ENCODE measurements at regions not wholly inside any gene's neighbourhood (a gene's known extent, or its start where the extent isn't known, plus 50 kb on each side); places are given as distances from the start of the nearest gene placed in this dataset.

GRCh38 chr3:194206320-194206719 is 70.4 kb downstream of the HES1 start:
- no peak for DNase-seq
- CTCF ChIA-PET: no interaction called here
- H3K9me3 Mint-ChIP-seq: no peaks in the 10 kb centered on the region
- H3K4me3 Mint-ChIP-seq: no peak overlapping the region
- no peak overlapping the region for H3K27ac Mint-ChIP-seq
- peaks cover 25% of the 10 kb centered on the region for H3K27me3 Mint-ChIP-seq
- H3K36me3 Mint-ChIP-seq (ENCODE audit: low read depth): no peaks in the 10 kb centered on the region
- TF ChIP-seq, protein P1, sequence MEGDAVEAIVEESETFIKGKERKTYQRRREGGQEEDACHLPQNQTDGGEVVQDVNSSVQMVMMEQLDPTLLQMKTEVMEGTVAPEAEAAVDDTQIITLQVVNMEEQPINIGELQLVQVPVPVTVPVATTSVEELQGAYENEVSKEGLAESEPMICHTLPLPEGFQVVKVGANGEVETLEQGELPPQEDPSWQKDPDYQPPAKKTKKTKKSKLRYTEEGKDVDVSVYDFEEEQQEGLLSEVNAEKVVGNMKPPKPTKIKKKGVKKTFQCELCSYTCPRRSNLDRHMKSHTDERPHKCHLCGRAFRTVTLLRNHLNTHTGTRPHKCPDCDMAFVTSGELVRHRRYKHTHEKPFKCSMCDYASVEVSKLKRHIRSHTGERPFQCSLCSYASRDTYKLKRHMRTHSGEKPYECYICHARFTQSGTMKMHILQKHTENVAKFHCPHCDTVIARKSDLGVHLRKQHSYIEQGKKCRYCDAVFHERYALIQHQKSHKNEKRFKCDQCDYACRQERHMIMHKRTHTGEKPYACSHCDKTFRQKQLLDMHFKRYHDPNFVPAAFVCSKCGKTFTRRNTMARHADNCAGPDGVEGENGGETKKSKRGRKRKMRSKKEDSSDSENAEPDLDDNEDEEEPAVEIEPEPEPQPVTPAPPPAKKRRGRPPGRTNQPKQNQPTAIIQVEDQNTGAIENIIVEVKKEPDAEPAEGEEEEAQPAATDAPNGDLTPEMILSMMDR (IDR thresholded peaks at IDR 0.05): no peak
- ATAC-seq (ENCODE audit: low read depth): no peak
- H3K4me1 Mint-ChIP-seq: peaks cover 26% of the 10 kb centered on the region
- POLR2A ChIA-PET: interaction anchor here (1.0 kb wide), 1 partner anchor 101 kb away, joined by 3 read pairs; no protein-coding TSS in a partner anchor
- intact Hi-C loops (cut with micrococcal nuclease): no loop called here

- CTCF ChIA-PET: no interaction called here
These were observed 72.8 kb downstream of the HES1 start for GRCh38 chr3:194208709-194209108.

DNA sequence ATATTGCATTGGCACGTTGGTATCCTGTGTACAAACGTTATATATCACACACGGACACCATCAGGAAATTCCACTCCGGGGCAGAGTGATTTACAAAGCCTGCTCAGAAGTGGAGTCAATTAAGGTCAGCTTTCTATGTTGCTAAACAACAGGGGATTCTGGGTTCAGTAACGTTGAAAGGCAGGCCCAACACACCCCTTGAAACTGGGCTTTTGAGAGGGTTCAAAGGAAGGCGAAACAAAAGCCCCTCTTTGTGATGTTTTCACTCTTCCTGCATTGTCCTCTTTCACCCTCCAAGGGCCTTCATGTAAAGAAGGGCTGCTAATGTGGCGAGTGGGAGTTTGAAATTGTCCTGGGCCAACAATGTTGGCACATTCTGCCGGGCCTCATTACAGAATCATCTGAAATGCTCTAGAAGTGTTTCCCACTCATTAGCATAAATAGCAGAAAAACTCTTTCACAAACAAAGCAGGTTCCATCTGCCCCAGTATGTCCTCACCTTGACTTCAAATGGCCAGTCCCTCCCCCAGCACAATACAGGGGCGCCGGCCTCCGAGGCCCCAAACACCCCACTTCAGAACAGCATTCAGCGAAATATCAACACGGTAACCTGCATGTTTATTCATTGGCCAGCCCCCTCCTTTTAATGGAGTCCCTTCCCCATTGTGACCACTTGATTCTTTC is 76.4 kb downstream of the HES1 start:
- ChIA-PET POLR2A (no interaction called here), CTCF (no interaction called here)
- Mint-ChIP-seq H3K9me3 (no peaks in the 10 kb centered on the region), H3K4me3 (no peak overlapping the region), H3K27ac (no peak overlapping the region), H3K36me3 (ENCODE audit: low read depth) (no peaks in the 10 kb centered on the region), H3K27me3 (peaks cover 20% of the 10 kb centered on the region), H3K4me1 (no peaks in the 10 kb centered on the region)
- intact Hi-C loops (cut with micrococcal nuclease): no loop called here
- TF ChIP-seq, protein P1 (IDR thresholded peaks at IDR 0.05): no peak
- DNase-seq (no peak), ATAC-seq (ENCODE audit: low read depth) (no peak)

More at GRCh38 chr3:194208709-194209108, 72.8 kb downstream of the HES1 start:
- peaks cover 24% of the 10 kb centered on the region for H3K27me3 Mint-ChIP-seq
- TF ChIP-seq, protein P1 (IDR thresholded peaks at IDR 0.05): no peak
- H3K4me3 Mint-ChIP-seq: no peak overlapping the region
- H3K27ac Mint-ChIP-seq: no peak overlapping the region
- H3K4me1 Mint-ChIP-seq: peaks cover 12% of the 10 kb centered on the region
- intact Hi-C loops (cut with micrococcal nuclease): no loop called here
- DNase-seq (no peak), ATAC-seq (ENCODE audit: low read depth) (no peak)
- H3K36me3 Mint-ChIP-seq (ENCODE audit: low read depth): no peaks in the 10 kb centered on the region
- POLR2A ChIA-PET: no interaction called here
- no peaks in the 10 kb centered on the region for H3K9me3 Mint-ChIP-seq

GRCh38 chr3:194212845-194213331 is 76.9 kb downstream of the HES1 start:
- Mint-ChIP-seq H3K36me3 (ENCODE audit: low read depth) (no peaks in the 10 kb centered on the region), H3K4me3 (no peak overlapping the region), H3K9me3 (no peaks in the 10 kb centered on the region), H3K4me1 (no peaks in the 10 kb centered on the region), H3K27ac (no peak overlapping the region), H3K27me3 (peaks cover 20% of the 10 kb centered on the region)
- DNase-seq: no peak
- intact Hi-C loops (cut with micrococcal nuclease): no loop called here
- POLR2A ChIA-PET: no interaction called here
- CTCF ChIA-PET: no interaction called here
- TF ChIP-seq, protein P1 (IDR thresholded peaks at IDR 0.05): no peak
- ATAC-seq (ENCODE audit: low read depth): no peak

- H3K36me3 Mint-ChIP-seq (ENCODE audit: low read depth): no peaks in the 10 kb centered on the region
- H3K27ac Mint-ChIP-seq: no peak overlapping the region
- intact Hi-C loops (cut with micrococcal nuclease): no loop called here
- DNase-seq: no peak
- ATAC-seq (ENCODE audit: low read depth): no peak
- H3K4me3 Mint-ChIP-seq: no peak overlapping the region
- TF ChIP-seq, protein P1 (IDR thresholded peaks at IDR 0.05): no peak
- POLR2A ChIA-PET: no interaction called here
- peaks cover 27% of the 10 kb centered on the region for H3K27me3 Mint-ChIP-seq
- H3K4me1 Mint-ChIP-seq: peaks cover 8% of the 10 kb centered on the region
- no peaks in the 10 kb centered on the region for H3K9me3 Mint-ChIP-seq
- CTCF ChIA-PET: no interaction called here
These were observed 79.4 kb downstream of the HES1 start for GRCh38 chr3:194215392-194215791.
